WTC11 (cell line): ENCODE measurements at regions not wholly inside any gene's neighbourhood (a gene's known extent, or its start where the extent isn't known, plus 50 kb on each side); places are given as distances from the start of the nearest gene placed in this dataset.

Experiments used
- ATAC-seq: fragments of 200-7000 bp; cut with Tn5 transposase; 2 replicates; pipeline ENCODE4 v1.10.0; 2021; ENCODE audit warnings: mild to moderate bottlenecking, moderate library complexity
- CTCF ChIA-PET: fragments of 300-600 bp; sonication (Branson Sonifier 250); formaldehyde crosslinking; loops from one replicate; lab custom pipeline; 2021; ENCODE audit warnings: antibody characterized with exemption; lab: Charles Lee
- POLR2A ChIA-PET: fragments of 350-600 bp; sonication (Branson Sonifier 250); formaldehyde crosslinking; loops from one replicate; lab custom pipeline; 2021; ENCODE audit warnings: antibody characterized with exemption; lab: Charles Lee
- DNase-seq: peaks from one replicate; pipeline ENCODE4 v3.0.0; 2021; ENCODE audit warnings: low spot score
- H3K27ac Mint-ChIP-seq: 2 replicates; pipeline ENCODE4 v1.8.0; 2021; ENCODE audit warnings: mixed read lengths
- H3K27me3 Mint-ChIP-seq: 2 replicates; pipeline ENCODE4 v1.8.0; 2021; ENCODE audit warnings: low read depth, mild to moderate bottlenecking, moderate library complexity, mixed read lengths
- H3K36me3 Mint-ChIP-seq: 2 replicates; pipeline ENCODE4 v1.8.0; 2021; ENCODE audit warnings: mixed read lengths
- H3K4me1 Mint-ChIP-seq: 2 replicates; pipeline ENCODE4 v1.8.0; 2022; ENCODE audit warnings: mixed read lengths
- H3K4me3 Mint-ChIP-seq: 2 replicates; pipeline ENCODE4 v1.8.0; 2021; ENCODE audit warnings: mild to moderate bottlenecking, moderate library complexity, mixed read lengths
- H3K9me3 Mint-ChIP-seq: 2 replicates; pipeline ENCODE4 v1.8.0; 2021; ENCODE audit warnings: mixed read lengths
- ATF1 ChIP-seq: sonication (generic); formaldehyde crosslinking; IDR thresholded peaks from 2 replicates; pipeline ENCODE4 v1.8.1; 2023; ENCODE audit warnings: mild to moderate bottlenecking, moderate library complexity, missing genetic modification reagents
- ETV6 ChIP-seq: sonication (generic); formaldehyde crosslinking; IDR thresholded peaks from 2 replicates; pipeline ENCODE4 v1.8.1; 2022; ENCODE audit warnings: mild to moderate bottlenecking, missing genetic modification reagents
- FOXP1 ChIP-seq: sonication (generic); formaldehyde crosslinking; IDR thresholded peaks from 2 replicates; pipeline ENCODE4 v1.8.0; 2022; ENCODE audit warnings: missing genetic modification reagents, mild to moderate bottlenecking, moderate library complexity, borderline replicate concordance
- GRHL2 ChIP-seq: fragments of 250-450 bp; sonication (Bioruptor Pico); IDR thresholded peaks from 2 replicates; pipeline ENCODE4 v1.8.0; 2022; ENCODE audit warnings: mild to moderate bottlenecking, moderate library complexity; ENCODE audit not compliant: insufficient replicate concordance, severe bottlenecking
- NFYB ChIP-seq: sonication (generic); formaldehyde crosslinking; conservative IDR thresholded peaks from 2 replicates; pipeline ENCODE4 v1.8.0; 2022; ENCODE audit warnings: low read depth, missing genetic modification reagents
- NR3C1 ChIP-seq: sonication (generic); formaldehyde crosslinking; conservative IDR thresholded peaks from 2 replicates; pipeline ENCODE4 v1.8.1; 2023; ENCODE audit warnings: low read depth, mild to moderate bottlenecking, missing genetic modification reagents
- PRRX2 ChIP-seq: fragments of 250-450 bp; sonication (Bioruptor Pico); IDR thresholded peaks from 2 replicates; pipeline ENCODE4 v1.8.0; 2021; ENCODE audit warnings: mild to moderate bottlenecking
- TEAD1 ChIP-seq: sonication (generic); formaldehyde crosslinking; IDR thresholded peaks from 2 replicates; pipeline ENCODE4 v1.8.0; 2022; ENCODE audit warnings: mild to moderate bottlenecking, missing genetic modification reagents
- TEAD4 ChIP-seq: sonication (generic); formaldehyde crosslinking; IDR thresholded peaks from 2 replicates; pipeline ENCODE4 v1.8.0; 2022; ENCODE audit warnings: mild to moderate bottlenecking, missing genetic modification reagents
- ZBTB21 ChIP-seq: sonication (generic); formaldehyde crosslinking; IDR thresholded peaks from 2 replicates; pipeline ENCODE4 v1.8.1; 2023; ENCODE audit warnings: mild to moderate bottlenecking, missing genetic modification reagents, borderline replicate concordance
- ZNF138 ChIP-seq: sonication (generic); formaldehyde crosslinking; conservative IDR thresholded peaks from 2 replicates; pipeline ENCODE4 v1.8.1; 2022; ENCODE audit warnings: mild to moderate bottlenecking, moderate library complexity, missing genetic modification reagents
- ZNF232 ChIP-seq: sonication (generic); formaldehyde crosslinking; IDR thresholded peaks from 2 replicates; pipeline ENCODE4 v1.8.0; 2022; ENCODE audit warnings: mild to moderate bottlenecking, missing genetic modification reagents
- ZNF317 ChIP-seq: sonication (generic); formaldehyde crosslinking; IDR thresholded peaks from 2 replicates; pipeline ENCODE4 v1.8.1; 2023; ENCODE audit warnings: low read depth, mild to moderate bottlenecking, moderate library complexity, missing genetic modification reagents, borderline replicate concordance
- ZNF423 ChIP-seq: fragments of 250-450 bp; sonication (Bioruptor Pico); IDR thresholded peaks from 2 replicates; pipeline ENCODE4 v2.1.2; 2022; ENCODE audit warnings: mild to moderate bottlenecking, moderate library complexity
- TF ChIP-seq, protein P1 (sequence below): fragments of 250-450 bp; sonication (Bioruptor Pico); IDR thresholded peaks from 2 replicates; pipeline ENCODE4 v2.1.2; 2022; ENCODE audit warnings: mild to moderate bottlenecking, moderate library complexity
- TF ChIP-seq, protein P2 (sequence below): sonication (generic); formaldehyde crosslinking; IDR thresholded peaks from 2 replicates; pipeline ENCODE4 v1.8.0; 2022; ENCODE audit warnings: mild to moderate bottlenecking, missing genetic modification reagents
- TF ChIP-seq, protein P3 (sequence below): sonication (generic); formaldehyde crosslinking; IDR thresholded peaks from 2 replicates; pipeline ENCODE4 v1.8.1; 2023; ENCODE audit warnings: mild to moderate bottlenecking, missing genetic modification reagents
- TF ChIP-seq, protein P4 (sequence below): fragments of 250-450 bp; sonication (Bioruptor Pico); IDR thresholded peaks from 2 replicates; pipeline ENCODE4 v1.9.0; 2021; ENCODE audit warnings: mild to moderate bottlenecking
- TF ChIP-seq, protein P5 (sequence below): sonication (generic); formaldehyde crosslinking; IDR thresholded peaks from 2 replicates; pipeline ENCODE4 v1.8.0; 2022; ENCODE audit warnings: missing genetic modification reagents

DNA sequence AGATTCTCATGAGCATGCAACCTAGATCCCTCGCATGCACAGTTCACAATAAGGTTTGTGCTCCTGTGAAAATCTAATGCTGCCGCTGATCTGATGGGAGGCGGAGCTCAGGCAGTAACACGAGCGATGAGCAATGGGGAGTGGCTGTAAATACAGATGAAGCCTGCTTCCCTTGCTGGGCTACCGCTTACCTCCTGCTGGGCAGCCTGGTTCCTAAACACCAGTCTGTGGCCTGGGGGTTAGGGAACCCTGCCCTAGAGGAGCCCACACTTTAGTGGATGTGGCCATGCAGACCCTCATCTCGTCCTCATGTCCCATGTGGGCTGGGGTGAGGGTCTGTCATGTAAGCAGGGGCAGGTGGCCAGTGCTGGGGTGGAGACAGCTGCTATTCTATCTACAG, 417.6 kb downstream of the GLRX3 start:
- peaks cover 85% of the 10 kb centered on the region for H3K9me3 Mint-ChIP-seq
- H3K36me3 Mint-ChIP-seq: peaks cover 85% of the 10 kb centered on the region
- POLR2A ChIA-PET: no interaction called here
- DNase-seq: no peak
- no peaks in the 10 kb centered on the region for H3K4me1 Mint-ChIP-seq
- H3K27me3 Mint-ChIP-seq: peaks cover 22% of the 10 kb centered on the region
- ATAC-seq: no peak
- no peak overlapping the region for H3K27ac Mint-ChIP-seq
- no peak overlapping the region for H3K4me3 Mint-ChIP-seq
- TF ChIP-seq PRRX2: no peak
- no peak for TF ChIP-seq ATF1 (CRISPR knock-in tag)
- TF ChIP-seq, protein P1, sequence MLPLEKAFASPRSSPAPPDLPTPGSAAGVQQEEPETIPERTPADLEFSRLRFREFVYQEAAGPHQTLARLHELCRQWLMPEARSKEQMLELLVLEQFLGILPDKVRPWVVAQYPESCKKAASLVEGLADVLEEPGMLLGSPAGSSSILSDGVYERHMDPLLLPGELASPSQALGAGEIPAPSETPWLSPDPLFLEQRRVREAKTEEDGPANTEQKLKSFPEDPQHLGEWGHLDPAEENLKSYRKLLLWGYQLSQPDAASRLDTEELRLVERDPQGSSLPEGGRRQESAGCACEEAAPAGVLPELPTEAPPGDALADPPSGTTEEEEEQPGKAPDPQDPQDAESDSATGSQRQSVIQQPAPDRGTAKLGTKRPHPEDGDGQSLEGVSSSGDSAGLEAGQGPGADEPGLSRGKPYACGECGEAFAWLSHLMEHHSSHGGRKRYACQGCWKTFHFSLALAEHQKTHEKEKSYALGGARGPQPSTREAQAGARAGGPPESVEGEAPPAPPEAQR: no peak
- TF ChIP-seq ZNF317 (CRISPR knock-in tag): no peak
- TF ChIP-seq, protein P2, sequence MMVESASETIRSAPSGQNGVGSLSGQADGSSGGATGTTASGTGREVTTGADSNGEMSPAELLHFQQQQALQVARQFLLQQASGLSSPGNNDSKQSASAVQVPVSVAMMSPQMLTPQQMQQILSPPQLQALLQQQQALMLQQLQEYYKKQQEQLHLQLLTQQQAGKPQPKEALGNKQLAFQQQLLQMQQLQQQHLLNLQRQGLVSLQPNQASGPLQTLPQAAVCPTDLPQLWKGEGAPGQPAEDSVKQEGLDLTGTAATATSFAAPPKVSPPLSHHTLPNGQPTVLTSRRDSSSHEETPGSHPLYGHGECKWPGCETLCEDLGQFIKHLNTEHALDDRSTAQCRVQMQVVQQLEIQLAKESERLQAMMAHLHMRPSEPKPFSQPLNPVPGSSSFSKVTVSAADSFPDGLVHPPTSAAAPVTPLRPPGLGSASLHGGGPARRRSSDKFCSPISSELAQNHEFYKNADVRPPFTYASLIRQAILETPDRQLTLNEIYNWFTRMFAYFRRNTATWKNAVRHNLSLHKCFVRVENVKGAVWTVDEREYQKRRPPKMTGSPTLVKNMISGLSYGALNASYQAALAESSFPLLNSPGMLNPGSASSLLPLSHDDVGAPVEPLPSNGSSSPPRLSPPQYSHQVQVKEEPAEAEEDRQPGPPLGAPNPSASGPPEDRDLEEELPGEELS (CRISPR knock-in tag): no peak
- TF ChIP-seq, protein P3, sequence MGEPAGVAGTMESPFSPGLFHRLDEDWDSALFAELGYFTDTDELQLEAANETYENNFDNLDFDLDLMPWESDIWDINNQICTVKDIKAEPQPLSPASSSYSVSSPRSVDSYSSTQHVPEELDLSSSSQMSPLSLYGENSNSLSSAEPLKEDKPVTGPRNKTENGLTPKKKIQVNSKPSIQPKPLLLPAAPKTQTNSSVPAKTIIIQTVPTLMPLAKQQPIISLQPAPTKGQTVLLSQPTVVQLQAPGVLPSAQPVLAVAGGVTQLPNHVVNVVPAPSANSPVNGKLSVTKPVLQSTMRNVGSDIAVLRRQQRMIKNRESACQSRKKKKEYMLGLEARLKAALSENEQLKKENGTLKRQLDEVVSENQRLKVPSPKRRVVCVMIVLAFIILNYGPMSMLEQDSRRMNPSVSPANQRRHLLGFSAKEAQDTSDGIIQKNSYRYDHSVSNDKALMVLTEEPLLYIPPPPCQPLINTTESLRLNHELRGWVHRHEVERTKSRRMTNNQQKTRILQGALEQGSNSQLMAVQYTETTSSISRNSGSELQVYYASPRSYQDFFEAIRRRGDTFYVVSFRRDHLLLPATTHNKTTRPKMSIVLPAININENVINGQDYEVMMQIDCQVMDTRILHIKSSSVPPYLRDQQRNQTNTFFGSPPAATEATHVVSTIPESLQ (CRISPR knock-in tag): no peak
- TF ChIP-seq TEAD4: no peak
- TF ChIP-seq, protein P4, sequence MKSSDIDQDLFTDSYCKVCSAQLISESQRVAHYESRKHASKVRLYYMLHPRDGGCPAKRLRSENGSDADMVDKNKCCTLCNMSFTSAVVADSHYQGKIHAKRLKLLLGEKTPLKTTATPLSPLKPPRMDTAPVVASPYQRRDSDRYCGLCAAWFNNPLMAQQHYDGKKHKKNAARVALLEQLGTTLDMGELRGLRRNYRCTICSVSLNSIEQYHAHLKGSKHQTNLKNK: no peak
- TF ChIP-seq TEAD1 (CRISPR knock-in tag): no peak
- TF ChIP-seq FOXP1: no peak
- TF ChIP-seq ZBTB21: no peak
- no peak for TF ChIP-seq NR3C1 (CRISPR knock-in tag)
- TF ChIP-seq NFYB (CRISPR knock-in tag): no peak
- TF ChIP-seq ZNF423 (CRISPR knock-in tag): no peak
- no peak for TF ChIP-seq ETV6
- TF ChIP-seq ZNF232 (CRISPR knock-in tag): no peak
- TF ChIP-seq, protein P5, sequence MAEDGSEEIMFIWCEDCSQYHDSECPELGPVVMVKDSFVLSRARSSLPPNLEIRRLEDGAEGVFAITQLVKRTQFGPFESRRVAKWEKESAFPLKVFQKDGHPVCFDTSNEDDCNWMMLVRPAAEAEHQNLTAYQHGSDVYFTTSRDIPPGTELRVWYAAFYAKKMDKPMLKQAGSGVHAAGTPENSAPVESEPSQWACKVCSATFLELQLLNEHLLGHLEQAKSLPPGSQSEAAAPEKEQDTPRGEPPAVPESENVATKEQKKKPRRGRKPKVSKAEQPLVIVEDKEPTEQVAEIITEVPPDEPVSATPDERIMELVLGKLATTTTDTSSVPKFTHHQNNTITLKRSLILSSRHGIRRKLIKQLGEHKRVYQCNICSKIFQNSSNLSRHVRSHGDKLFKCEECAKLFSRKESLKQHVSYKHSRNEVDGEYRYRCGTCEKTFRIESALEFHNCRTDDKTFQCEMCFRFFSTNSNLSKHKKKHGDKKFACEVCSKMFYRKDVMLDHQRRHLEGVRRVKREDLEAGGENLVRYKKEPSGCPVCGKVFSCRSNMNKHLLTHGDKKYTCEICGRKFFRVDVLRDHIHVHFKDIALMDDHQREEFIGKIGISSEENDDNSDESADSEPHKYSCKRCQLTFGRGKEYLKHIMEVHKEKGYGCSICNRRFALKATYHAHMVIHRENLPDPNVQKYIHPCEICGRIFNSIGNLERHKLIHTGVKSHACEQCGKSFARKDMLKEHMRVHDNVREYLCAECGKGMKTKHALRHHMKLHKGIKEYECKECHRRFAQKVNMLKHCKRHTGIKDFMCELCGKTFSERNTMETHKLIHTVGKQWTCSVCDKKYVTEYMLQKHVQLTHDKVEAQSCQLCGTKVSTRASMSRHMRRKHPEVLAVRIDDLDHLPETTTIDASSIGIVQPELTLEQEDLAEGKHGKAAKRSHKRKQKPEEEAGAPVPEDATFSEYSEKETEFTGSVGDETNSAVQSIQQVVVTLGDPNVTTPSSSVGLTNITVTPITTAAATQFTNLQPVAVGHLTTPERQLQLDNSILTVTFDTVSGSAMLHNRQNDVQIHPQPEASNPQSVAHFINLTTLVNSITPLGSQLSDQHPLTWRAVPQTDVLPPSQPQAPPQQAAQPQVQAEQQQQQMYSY (CRISPR knock-in tag): no peak
- TF ChIP-seq ZNF138: no peak
- no peak for TF ChIP-seq GRHL2 (CRISPR knock-in tag)
- TF ChIP-seq, all 79 proteins: peak for 0
- CTCF ChIA-PET: no interaction called here
